ENCODE measurements at regions not wholly inside any gene's neighbourhood (a gene's known extent, or its start where the extent isn't known, plus 50 kb on each side); places are given as distances from the start of the nearest gene placed in this dataset.

DNA sequence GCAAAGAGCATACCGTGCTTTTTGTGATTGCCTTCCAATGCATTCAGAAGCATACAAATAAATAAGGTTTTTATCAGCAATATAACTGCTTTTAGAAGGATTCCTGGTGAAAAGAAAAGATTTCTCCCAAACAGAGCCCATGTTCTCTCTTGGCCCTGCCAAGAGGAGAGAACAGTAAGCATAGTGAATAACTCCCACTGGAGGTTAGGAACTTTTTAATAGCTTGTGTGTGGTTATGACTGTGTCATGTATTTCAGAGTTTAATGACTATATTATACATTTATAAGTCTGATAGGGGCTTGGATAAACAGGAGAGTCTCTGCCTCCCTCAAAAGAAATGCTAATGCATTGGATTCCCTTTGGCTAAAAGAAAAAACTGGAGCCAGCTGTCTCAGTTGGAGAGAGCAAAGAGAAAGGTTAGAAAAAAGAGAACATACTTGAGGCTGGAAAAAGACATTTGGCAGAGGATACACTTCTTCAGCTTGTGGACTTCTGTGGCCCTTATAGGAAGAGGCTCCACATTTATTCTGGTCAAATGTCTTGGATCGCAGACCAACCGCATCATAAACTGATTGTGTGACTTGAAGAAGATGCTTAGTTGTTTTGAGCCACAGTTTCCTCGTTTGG lies 63.0 kb upstream of the SPRED2 start:
- Histone ChIP-seq H3K79me2 (ENCODE audit: insufficient read depth, low read length) (no peaks in the 10 kb centered on the region), H3K27ac (ENCODE audit: low read length) (no peak overlapping the region), H3K9me3 (ENCODE audit: insufficient read depth, low read length, severe bottlenecking) (no peaks in the 10 kb centered on the region), H3K27me3 (ENCODE audit: insufficient read depth, low read length, poor library complexity) (no peaks in the 10 kb centered on the region), H4K20me1 (ENCODE audit: insufficient read depth, low read length) (no peaks in the 10 kb centered on the region), H3K4me3 (ENCODE audit: low read depth in 1 of 2, low read length in 2 of 2) (no peak overlapping the region), H3K36me3 (ENCODE audit: insufficient read depth, low read length) (no peaks in the 10 kb centered on the region), H3K9ac (ENCODE audit: low read depth, low read length) (no peak overlapping the region), H3K4me1 (ENCODE audit: insufficient read depth, low read length) (no peaks in the 10 kb centered on the region), H2AFZ (ENCODE audit: low read depth, low read length) (no peak overlapping the region), H3K4me2 (ENCODE audit: insufficient read depth, low read length) (no peak overlapping the region)
- ATAC-seq (ENCODE audit: insufficient read depth, low read depth), result no peak
- TF ChIP-seq, protein P1, sequence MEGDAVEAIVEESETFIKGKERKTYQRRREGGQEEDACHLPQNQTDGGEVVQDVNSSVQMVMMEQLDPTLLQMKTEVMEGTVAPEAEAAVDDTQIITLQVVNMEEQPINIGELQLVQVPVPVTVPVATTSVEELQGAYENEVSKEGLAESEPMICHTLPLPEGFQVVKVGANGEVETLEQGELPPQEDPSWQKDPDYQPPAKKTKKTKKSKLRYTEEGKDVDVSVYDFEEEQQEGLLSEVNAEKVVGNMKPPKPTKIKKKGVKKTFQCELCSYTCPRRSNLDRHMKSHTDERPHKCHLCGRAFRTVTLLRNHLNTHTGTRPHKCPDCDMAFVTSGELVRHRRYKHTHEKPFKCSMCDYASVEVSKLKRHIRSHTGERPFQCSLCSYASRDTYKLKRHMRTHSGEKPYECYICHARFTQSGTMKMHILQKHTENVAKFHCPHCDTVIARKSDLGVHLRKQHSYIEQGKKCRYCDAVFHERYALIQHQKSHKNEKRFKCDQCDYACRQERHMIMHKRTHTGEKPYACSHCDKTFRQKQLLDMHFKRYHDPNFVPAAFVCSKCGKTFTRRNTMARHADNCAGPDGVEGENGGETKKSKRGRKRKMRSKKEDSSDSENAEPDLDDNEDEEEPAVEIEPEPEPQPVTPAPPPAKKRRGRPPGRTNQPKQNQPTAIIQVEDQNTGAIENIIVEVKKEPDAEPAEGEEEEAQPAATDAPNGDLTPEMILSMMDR (IDR thresholded peaks at IDR 0.05; ENCODE audit: borderline replicate concordance, extremely low read depth, low read length, poor library complexity, severe bottlenecking), result no peak
- no peak for TF ChIP-seq EZH2 (IDR thresholded peaks at IDR 0.05; ENCODE audit: borderline replicate concordance, low read depth, low read length, severe bottlenecking)
- no peak for DNase-seq

GRCh38 chr2:65494078-65494477 lies 61.7 kb upstream of the SPRED2 start:
- Histone ChIP-seq H4K20me1 (ENCODE audit: insufficient read depth, low read length) (no peaks in the 10 kb centered on the region), H2AFZ (ENCODE audit: low read depth, low read length) (no peak overlapping the region), H3K79me2 (ENCODE audit: insufficient read depth, low read length) (no peaks in the 10 kb centered on the region), H3K4me1 (ENCODE audit: insufficient read depth, low read length) (no peaks in the 10 kb centered on the region), H3K27me3 (ENCODE audit: insufficient read depth, low read length, poor library complexity) (no peaks in the 10 kb centered on the region), H3K4me3 (ENCODE audit: low read depth in 1 of 2, low read length in 2 of 2) (no peak overlapping the region), H3K36me3 (ENCODE audit: insufficient read depth, low read length) (no peaks in the 10 kb centered on the region), H3K9me3 (ENCODE audit: insufficient read depth, low read length, severe bottlenecking) (no peaks in the 10 kb centered on the region), H3K9ac (ENCODE audit: low read depth, low read length) (no peak overlapping the region), H3K27ac (ENCODE audit: low read length) (no peak overlapping the region), H3K4me2 (ENCODE audit: insufficient read depth, low read length) (no peak overlapping the region)
- DNase-seq (no peak), ATAC-seq (ENCODE audit: insufficient read depth, low read depth) (no peak)
- TF ChIP-seq, protein P1 (IDR thresholded peaks at IDR 0.05; ENCODE audit: borderline replicate concordance, extremely low read depth, low read length, poor library complexity, severe bottlenecking), result no peak
- TF ChIP-seq EZH2 (IDR thresholded peaks at IDR 0.05; ENCODE audit: borderline replicate concordance, low read depth, low read length, severe bottlenecking), result no peak

DNA sequence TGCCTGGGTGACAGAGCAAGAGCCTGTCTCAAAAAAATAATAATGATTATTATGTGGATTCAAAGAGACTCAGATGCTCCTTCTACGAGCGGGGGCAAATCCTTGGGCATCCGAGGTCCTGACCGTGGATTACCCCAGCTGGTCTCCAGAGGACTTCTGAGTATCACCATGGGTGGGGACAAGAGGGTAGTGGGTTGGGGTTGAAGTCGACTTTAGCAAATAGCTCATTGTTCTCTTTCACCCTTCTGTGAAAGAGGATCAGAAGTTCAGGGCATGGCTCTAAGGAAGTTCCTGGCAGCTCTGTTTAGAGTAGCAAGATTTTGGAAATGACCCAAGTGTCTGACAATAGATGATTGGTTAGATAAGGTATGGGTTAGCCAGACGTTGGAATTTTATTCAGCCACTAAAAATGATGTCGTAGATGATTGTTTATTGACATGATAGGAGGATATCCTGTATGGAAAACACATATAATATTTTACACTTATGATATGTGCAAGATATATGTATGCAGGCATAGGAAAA lies 59.0 kb upstream of the SPRED2 start:
- Histone ChIP-seq H3K4me3 (ENCODE audit: low read depth in 1 of 2, low read length in 2 of 2) (no peak overlapping the region), H3K27ac (ENCODE audit: low read length) (no peak overlapping the region), H2AFZ (ENCODE audit: low read depth, low read length) (no peak overlapping the region), H3K4me2 (ENCODE audit: insufficient read depth, low read length) (no peak overlapping the region), H3K4me1 (ENCODE audit: insufficient read depth, low read length) (no peaks in the 10 kb centered on the region), H3K27me3 (ENCODE audit: insufficient read depth, low read length, poor library complexity) (no peaks in the 10 kb centered on the region), H3K9ac (ENCODE audit: low read depth, low read length) (no peak overlapping the region), H3K9me3 (ENCODE audit: insufficient read depth, low read length, severe bottlenecking) (no peaks in the 10 kb centered on the region), H3K36me3 (ENCODE audit: insufficient read depth, low read length) (no peaks in the 10 kb centered on the region), H3K79me2 (ENCODE audit: insufficient read depth, low read length) (no peaks in the 10 kb centered on the region), H4K20me1 (ENCODE audit: insufficient read depth, low read length) (no peaks in the 10 kb centered on the region)
- TF ChIP-seq, protein P1 (IDR thresholded peaks at IDR 0.05; ENCODE audit: borderline replicate concordance, extremely low read depth, low read length, poor library complexity, severe bottlenecking), result no peak
- no peak for TF ChIP-seq EZH2 (IDR thresholded peaks at IDR 0.05; ENCODE audit: borderline replicate concordance, low read depth, low read length, severe bottlenecking)
- DNase-seq (no peak), ATAC-seq (ENCODE audit: insufficient read depth, low read depth) (no peak)
